Breast epithelium (tissue), 4 donors: ENCODE measurements at regions not wholly inside any gene's neighbourhood (a gene's known extent, or its start where the extent isn't known, plus 50 kb on each side); places are given as distances from the start of the nearest gene placed in this dataset.

ENCODE experiments used
- DNase-seq, 2 donors: peaks; one replicate each; pipeline ENCODE4 v3.0.0-alpha.2; 2019; ENCODE audit warnings: low spot score in 2 of 2
- H3K27ac ChIP-seq, 2 donors: fragments of 200-600 bp; sonication (generic) in 1 of 2; one replicate each; pipeline ENCODE4 v1.5.1; 2016 to 2019; ENCODE audit warnings: mild to moderate bottlenecking in 1 of 2
- H3K27me3 ChIP-seq, 2 donors: fragments of 200-600 bp; sonication (generic) in 1 of 2; one replicate each; pipeline versions ENCODE4 v1.5.1 to v1.6.0; 2017 to 2019; ENCODE audit warnings: control low read depth in 1 of 2, mild to moderate bottlenecking in 1 of 2
- H3K36me3 ChIP-seq: fragments of 200-600 bp; one replicate; pipeline ENCODE4 v1.5.1; 2019
- H3K4me1 ChIP-seq, 2 donors: fragments of 200-600 bp; sonication (generic); one replicate each; pipeline ENCODE4 v1.5.1; 2016 to 2019; ENCODE audit warnings: control low read depth in 1 of 2
- H3K4me3 ChIP-seq, 3 donors: fragments of 200-600 bp; sonication (generic); 1 replicate in 2 of 3; 2 replicates in 1 of 3; pipeline ENCODE4 v1.5.1; 2016 to 2019; ENCODE audit warnings: mild to moderate bottlenecking in 3 of 3, moderate library complexity in 2 of 3
- H3K9me3 ChIP-seq, 2 donors: fragments of 200-600 bp; sonication (generic) in 1 of 2; one replicate each; pipeline ENCODE4 v1.5.1; 2016 to 2019; ENCODE audit warnings: control low read depth in 1 of 2
- CTCF ChIP-seq, 3 donors: fragments of 450-650 bp; IDR thresholded peaks; one replicate each; pipeline ENCODE4 v1.5.1; 2016 to 2017; ENCODE audit warnings: antibody characterized with exemption in 3 of 3, mild to moderate bottlenecking in 3 of 3, moderate library complexity in 3 of 3
- POLR2A ChIP-seq: fragments of 450-650 bp; IDR thresholded peaks from one replicate; pipeline ENCODE4 v1.6.1; 2016; ENCODE audit warnings: antibody characterized with exemption, mild to moderate bottlenecking, moderate library complexity
- POLR2AphosphoS5 ChIP-seq, 3 donors: sonication (generic); formaldehyde crosslinking; IDR thresholded peaks; one replicate each; pipeline ENCODE4 v1.6.1; 2017; ENCODE audit warnings: antibody characterized with exemption in 3 of 3
- intact Hi-C: fragments of 100-400 bp; cut with DNase I; formaldehyde crosslinking; loops from one replicate; pipeline ENCODE4 v1.15.1; 2023; ENCODE audit warnings: low total_unique reads

- H3K4me1 ChIP-seq, result no peaks in the 10 kb centered on the region
- H3K4me3 ChIP-seq, result no peak overlapping the region
- H3K36me3 ChIP-seq, result no peaks in the 10 kb centered on the region
- intact Hi-C loops, result no loop called here
- TF ChIP-seq POLR2AphosphoS5 (IDR thresholded peaks at IDR 0.05) (no peak), CTCF (IDR thresholded peaks at IDR 0.05) (no peak), POLR2A (no peak)
- H3K27ac ChIP-seq, result no peak overlapping the region
- no peak for DNase-seq
- no peaks in the 10 kb centered on the region for H3K9me3 ChIP-seq
- no peaks in the 10 kb centered on the region for H3K27me3 ChIP-seq
These were observed 442.4 kb downstream of the CCSER2 start for GRCh38 chr10:84770824-84771223.

GRCh38 chr10:84783386-84783785, 455.0 kb downstream of the CCSER2 start:
- intact Hi-C loops, result loop anchor here (10.0 kb wide), 1 partner anchor 981 kb away; no protein-coding TSS in a partner anchor
- H3K36me3 ChIP-seq, result no peaks in the 10 kb centered on the region
- H3K4me1 ChIP-seq, result no peaks in the 10 kb centered on the region
- no peaks in the 10 kb centered on the region for H3K27me3 ChIP-seq
- no peak overlapping the region for H3K4me3 ChIP-seq
- peak in 1 of 3 donors; percentile 46 for TF ChIP-seq CTCF (IDR thresholded peaks at IDR 0.05)
- no peak for TF ChIP-seq POLR2AphosphoS5 (IDR thresholded peaks at IDR 0.05)
- DNase-seq, result no peak
- H3K9me3 ChIP-seq, result no peaks in the 10 kb centered on the region
- H3K27ac ChIP-seq, result no peak overlapping the region

GRCh38 chr10:84783909-84784308, 455.5 kb downstream of the CCSER2 start:
- intact Hi-C loops, result loop anchor here (10.0 kb wide), 1 partner anchor 981 kb away; no protein-coding TSS in a partner anchor
- H3K27me3 ChIP-seq, result no peaks in the 10 kb centered on the region
- H3K27ac ChIP-seq, result no peak overlapping the region
- no peaks in the 10 kb centered on the region for H3K4me1 ChIP-seq
- H3K36me3 ChIP-seq, result no peaks in the 10 kb centered on the region
- no peaks in the 10 kb centered on the region for H3K9me3 ChIP-seq
- no peak for TF ChIP-seq POLR2A
- TF ChIP-seq POLR2AphosphoS5 (IDR thresholded peaks at IDR 0.05), result no peak
- no peak for TF ChIP-seq CTCF (IDR thresholded peaks at IDR 0.05)
- no peak for DNase-seq
- H3K4me3 ChIP-seq, result no peak overlapping the region

GRCh38 chr10:84784749-84785148, 456.4 kb downstream of the CCSER2 start:
- Histone ChIP-seq H3K27me3 (no peaks in the 10 kb centered on the region), H3K4me1 (no peaks in the 10 kb centered on the region), H3K9me3 (no peaks in the 10 kb centered on the region), H3K27ac (no peak overlapping the region), H3K4me3 (no peak overlapping the region), H3K36me3 (no peaks in the 10 kb centered on the region)
- no peak for DNase-seq
- TF ChIP-seq POLR2AphosphoS5 (IDR thresholded peaks at IDR 0.05), result no peak
- no peak for TF ChIP-seq CTCF (IDR thresholded peaks at IDR 0.05)
- intact Hi-C loops, result loop anchor here (10.0 kb wide), 1 partner anchor 980 kb away; no protein-coding TSS in a partner anchor

- no peaks in the 10 kb centered on the region for H3K27me3 ChIP-seq
- TF ChIP-seq POLR2AphosphoS5 (IDR thresholded peaks at IDR 0.05) (no peak), POLR2A (no peak), CTCF (IDR thresholded peaks at IDR 0.05) (no peak)
- H3K36me3 ChIP-seq, result no peaks in the 10 kb centered on the region
- DNase-seq, result no peak
- intact Hi-C loops, result loop anchor here (10.0 kb wide), 1 partner anchor 976 kb away; no protein-coding TSS in a partner anchor
- H3K4me3 ChIP-seq, result no peak overlapping the region
- no peaks in the 10 kb centered on the region for H3K9me3 ChIP-seq
- H3K4me1 ChIP-seq, result no peaks in the 10 kb centered on the region
- no peak overlapping the region for H3K27ac ChIP-seq
These were observed 460.6 kb downstream of the CCSER2 start for GRCh38 chr10:84789026-84789425.
